ENCODE measurements at regions not wholly inside any gene's neighbourhood (a gene's known extent, or its start where the extent isn't known, plus 50 kb on each side); places are given as distances from the start of the nearest gene placed in this dataset.

GRCh38 chr9:31807574-31808256 is 576.7 kb upstream of the ACO1 start:
- Mint-ChIP-seq H3K4me1 (no peaks in the 10 kb centered on the region), H3K36me3 (peaks cover 0 to 5% (median 0%) of the 10 kb centered on the region in 5 donors), H3K9me3 (peaks cover 0 to 3% (median 0%) of the 10 kb centered on the region in 11 donors), H3K4me3 (no peak overlapping the region), H3K27ac (no peak overlapping the region), H3K27me3 (peaks cover 13 to 31% (median 17%) of the 10 kb centered on the region in 5 donors)
- no peak overlapping the region for H3K4me3 ChIP-seq (ENCODE audit: low read length)
- H3K36me3 ChIP-seq (ENCODE audit: control insufficient read depth in 2 of 3, insufficient read depth in 3 of 3, low read length in 3 of 3): no peaks in the 10 kb centered on the region
- H3K27ac ChIP-seq (ENCODE audit: low read depth, low read length): no peak overlapping the region
- no peaks in the 10 kb centered on the region for H3K4me1 ChIP-seq (ENCODE audit: control insufficient read depth in 2 of 2, insufficient read depth in 2 of 2, low read length in 2 of 2)
- no peaks in the 10 kb centered on the region for H3K9me3 ChIP-seq (ENCODE audit: control insufficient read depth in 2 of 3, low read length in 3 of 3)
- intact Hi-C loops (cut with micrococcal nuclease): no loop called here
- DNase-seq: no peak
- no peaks in the 10 kb centered on the region for H3K27me3 ChIP-seq (ENCODE audit: control insufficient read depth in 2 of 2, insufficient read depth in 2 of 2, low read length in 2 of 2)
- POLR2A ChIA-PET: no interaction called here
- CTCF ChIA-PET: no interaction called here
- no peak for ATAC-seq

GRCh38 chr9:31808766-31809165 is 575.7 kb upstream of the ACO1 start:
- Histone ChIP-seq H3K36me3 (ENCODE audit: control insufficient read depth in 2 of 3, insufficient read depth in 3 of 3, low read length in 3 of 3) (no peaks in the 10 kb centered on the region), H3K27ac (ENCODE audit: low read depth, low read length) (no peak overlapping the region), H3K27me3 (ENCODE audit: control insufficient read depth in 2 of 2, insufficient read depth in 2 of 2, low read length in 2 of 2) (no peaks in the 10 kb centered on the region), H3K9me3 (ENCODE audit: control insufficient read depth in 2 of 3, low read length in 3 of 3) (no peaks in the 10 kb centered on the region), H3K4me3 (ENCODE audit: low read length) (no peak overlapping the region), H3K4me1 (ENCODE audit: control insufficient read depth in 2 of 2, insufficient read depth in 2 of 2, low read length in 2 of 2) (no peaks in the 10 kb centered on the region)
- peaks cover 13 to 31% (median 17%) of the 10 kb centered on the region in 5 donors for H3K27me3 Mint-ChIP-seq
- no peaks in the 10 kb centered on the region for H3K4me1 Mint-ChIP-seq
- no peak overlapping the region for H3K27ac Mint-ChIP-seq
- H3K36me3 Mint-ChIP-seq: peaks cover 0 to 5% (median 0%) of the 10 kb centered on the region in 5 donors
- DNase-seq (no peak), ATAC-seq (no peak)
- ChIA-PET POLR2A (no interaction called here), CTCF (no interaction called here)
- peaks cover 0 to 3% (median 0%) of the 10 kb centered on the region in 11 donors for H3K9me3 Mint-ChIP-seq
- H3K4me3 Mint-ChIP-seq: no peak overlapping the region
- intact Hi-C loops (cut with micrococcal nuclease): no loop called here

GRCh38 chr9:31820426-31820825 is 564.0 kb upstream of the ACO1 start:
- Mint-ChIP-seq H3K27ac (no peak overlapping the region), H3K27me3 (no peaks in the 10 kb centered on the region), H3K9me3 (peaks cover 0 to 5% (median 0%) of the 10 kb centered on the region in 11 donors), H3K4me3 (no peak overlapping the region), H3K36me3 (no peaks in the 10 kb centered on the region), H3K4me1 (no peaks in the 10 kb centered on the region)
- Histone ChIP-seq H3K4me3 (ENCODE audit: low read length) (no peak overlapping the region), H3K36me3 (ENCODE audit: control insufficient read depth in 2 of 3, insufficient read depth in 3 of 3, low read length in 3 of 3) (no peaks in the 10 kb centered on the region), H3K27me3 (ENCODE audit: control insufficient read depth in 2 of 2, insufficient read depth in 2 of 2, low read length in 2 of 2) (no peaks in the 10 kb centered on the region), H3K9me3 (ENCODE audit: control insufficient read depth in 2 of 3, low read length in 3 of 3) (peaks cover 0 to 7% (median 0%) of the 10 kb centered on the region in 3 experiments), H3K4me1 (ENCODE audit: control insufficient read depth in 2 of 2, insufficient read depth in 2 of 2, low read length in 2 of 2) (no peaks in the 10 kb centered on the region), H3K27ac (ENCODE audit: low read depth, low read length) (no peak overlapping the region)
- ChIA-PET POLR2A (no interaction called here), CTCF (no interaction called here)
- no peak for ATAC-seq
- intact Hi-C loops (cut with micrococcal nuclease): no loop called here
- DNase-seq: no peak

- H3K27me3 ChIP-seq (ENCODE audit: control insufficient read depth in 2 of 2, insufficient read depth in 2 of 2, low read length in 2 of 2): no peaks in the 10 kb centered on the region
- no peaks in the 10 kb centered on the region for H3K4me1 Mint-ChIP-seq
- peaks cover 0 to 7% (median 0%) of the 10 kb centered on the region in 3 experiments for H3K9me3 ChIP-seq (ENCODE audit: control insufficient read depth in 2 of 3, low read length in 3 of 3)
- no peak overlapping the region for H3K27ac Mint-ChIP-seq
- H3K9me3 Mint-ChIP-seq: peaks cover 0 to 5% (median 0%) of the 10 kb centered on the region in 11 donors
- DNase-seq: no peak
- H3K4me3 Mint-ChIP-seq: no peak overlapping the region
- no peak overlapping the region for H3K27ac ChIP-seq (ENCODE audit: low read depth, low read length)
- ATAC-seq: no peak
- CTCF ChIA-PET: no interaction called here
- H3K27me3 Mint-ChIP-seq: no peaks in the 10 kb centered on the region
- no peaks in the 10 kb centered on the region for H3K4me1 ChIP-seq (ENCODE audit: control insufficient read depth in 2 of 2, insufficient read depth in 2 of 2, low read length in 2 of 2)
- intact Hi-C loops (cut with micrococcal nuclease): no loop called here
- POLR2A ChIA-PET: no interaction called here
- H3K4me3 ChIP-seq (ENCODE audit: low read length): no peak overlapping the region
- H3K36me3 Mint-ChIP-seq: no peaks in the 10 kb centered on the region
- H3K36me3 ChIP-seq (ENCODE audit: control insufficient read depth in 2 of 3, insufficient read depth in 3 of 3, low read length in 3 of 3): no peaks in the 10 kb centered on the region
Observed at GRCh38 chr9:31821583-31821982, 562.9 kb upstream of the ACO1 start.

GRCh38 chr9:31823365-31823764 is 561.1 kb upstream of the ACO1 start:
- Mint-ChIP-seq H3K4me1 (no peaks in the 10 kb centered on the region), H3K9me3 (peaks cover 0 to 5% (median 0%) of the 10 kb centered on the region in 11 donors), H3K36me3 (no peaks in the 10 kb centered on the region), H3K27me3 (no peaks in the 10 kb centered on the region), H3K27ac (no peak overlapping the region), H3K4me3 (no peak overlapping the region)
- Histone ChIP-seq H3K27ac (ENCODE audit: low read depth, low read length) (no peak overlapping the region), H3K9me3 (ENCODE audit: control insufficient read depth in 2 of 3, low read length in 3 of 3) (peaks cover 0 to 7% (median 0%) of the 10 kb centered on the region in 3 experiments), H3K36me3 (ENCODE audit: control insufficient read depth in 2 of 3, insufficient read depth in 3 of 3, low read length in 3 of 3) (no peaks in the 10 kb centered on the region), H3K4me3 (ENCODE audit: low read length) (no peak overlapping the region), H3K27me3 (ENCODE audit: control insufficient read depth in 2 of 2, insufficient read depth in 2 of 2, low read length in 2 of 2) (no peaks in the 10 kb centered on the region), H3K4me1 (ENCODE audit: control insufficient read depth in 2 of 2, insufficient read depth in 2 of 2, low read length in 2 of 2) (no peaks in the 10 kb centered on the region)
- ChIA-PET CTCF (no interaction called here), POLR2A (no interaction called here)
- ATAC-seq (no peak), DNase-seq (no peak)
- intact Hi-C loops (cut with micrococcal nuclease): no loop called here

GRCh38 chr9:31824860-31825259 is 559.6 kb upstream of the ACO1 start:
- Histone ChIP-seq H3K27me3 (ENCODE audit: control insufficient read depth in 2 of 2, insufficient read depth in 2 of 2, low read length in 2 of 2) (no peaks in the 10 kb centered on the region), H3K4me3 (ENCODE audit: low read length) (no peak overlapping the region), H3K36me3 (ENCODE audit: control insufficient read depth in 2 of 3, insufficient read depth in 3 of 3, low read length in 3 of 3) (no peaks in the 10 kb centered on the region), H3K9me3 (ENCODE audit: control insufficient read depth in 2 of 3, low read length in 3 of 3) (peaks cover 0 to 7% (median 0%) of the 10 kb centered on the region in 3 experiments), H3K4me1 (ENCODE audit: control insufficient read depth in 2 of 2, insufficient read depth in 2 of 2, low read length in 2 of 2) (no peaks in the 10 kb centered on the region), H3K27ac (ENCODE audit: low read depth, low read length) (no peak overlapping the region)
- no peak overlapping the region for H3K27ac Mint-ChIP-seq
- peaks cover 0 to 5% (median 0%) of the 10 kb centered on the region in 11 donors for H3K9me3 Mint-ChIP-seq
- no peaks in the 10 kb centered on the region for H3K27me3 Mint-ChIP-seq
- POLR2A ChIA-PET: no interaction called here
- intact Hi-C loops (cut with micrococcal nuclease): loop anchor here in 1 of 2 donors (5.0 kb wide), 1 partner anchor 48 kb away; no protein-coding TSS in a partner anchor
- H3K36me3 Mint-ChIP-seq: no peaks in the 10 kb centered on the region
- no peaks in the 10 kb centered on the region for H3K4me1 Mint-ChIP-seq
- no peak overlapping the region for H3K4me3 Mint-ChIP-seq
- DNase-seq (no peak), ATAC-seq (no peak)
- CTCF ChIA-PET: no interaction called here

GRCh38 chr9:31837211-31837610 is 547.2 kb upstream of the ACO1 start:
- H3K4me3 ChIP-seq (ENCODE audit: low read length): no peak overlapping the region
- Mint-ChIP-seq H3K36me3 (no peaks in the 10 kb centered on the region), H3K4me3 (no peak overlapping the region), H3K9me3 (peaks cover 0 to 1% (median 0%) of the 10 kb centered on the region in 11 donors), H3K4me1 (no peaks in the 10 kb centered on the region), H3K27me3 (no peaks in the 10 kb centered on the region), H3K27ac (no peak overlapping the region)
- H3K27me3 ChIP-seq (ENCODE audit: control insufficient read depth in 2 of 2, insufficient read depth in 2 of 2, low read length in 2 of 2): no peaks in the 10 kb centered on the region
- POLR2A ChIA-PET: no interaction called here
- H3K9me3 ChIP-seq (ENCODE audit: control insufficient read depth in 2 of 3, low read length in 3 of 3): no peaks in the 10 kb centered on the region
- no peak overlapping the region for H3K27ac ChIP-seq (ENCODE audit: low read depth, low read length)
- DNase-seq (no peak), ATAC-seq (no peak)
- H3K36me3 ChIP-seq (ENCODE audit: control insufficient read depth in 2 of 3, insufficient read depth in 3 of 3, low read length in 3 of 3): no peaks in the 10 kb centered on the region
- intact Hi-C loops (cut with micrococcal nuclease): no loop called here
- no peaks in the 10 kb centered on the region for H3K4me1 ChIP-seq (ENCODE audit: control insufficient read depth in 2 of 2, insufficient read depth in 2 of 2, low read length in 2 of 2)
- CTCF ChIA-PET: no interaction called here
